HTR-8/SVneo (cell line): ENCODE measurements at regions not wholly inside any gene's neighbourhood (a gene's known extent, or its start where the extent isn't known, plus 50 kb on each side); places are given as distances from the start of the nearest gene placed in this dataset.
A peak's percentile ranks its signal among the peaks of the same experiment; 100 is the strongest.

Experiments used
- DNase-seq: peaks from one replicate; pipeline ENCODE4 v3.0.0; 2011; ENCODE audit warnings: low spot score, mixed read lengths; ENCODE audit not compliant: insufficient read length
- FAIRE-seq: peaks from 2 replicates; lab custom pipeline; 2011; peaks lifted over from hg19 to GRCh38; lab: Jason Lieb, UNC

- no peak for DNase-seq
- FAIRE-seq = no peak
Measured at GRCh38 chr10:14399641-14400040, 68.9 kb upstream of the FRMD4A start.

GRCh38 chr10:14397066-14397465, 66.3 kb upstream of the FRMD4A start:
- FAIRE-seq = peak; percentile 97
- peak; percentile 76 for DNase-seq

- DNase-seq (no peak), FAIRE-seq (no peak)
Measured at GRCh38 chr10:14396411-14397048, 65.8 kb upstream of the FRMD4A start.

- no peak for FAIRE-seq
Measured at GRCh38 chr10:14394179-14394578, 63.5 kb upstream of the FRMD4A start.

GRCh38 chr10:14391342-14391741, 60.6 kb upstream of the FRMD4A start:
- no peak for DNase-seq
- FAIRE-seq = no peak

More at GRCh38 chr10:14394179-14394578, 63.5 kb upstream of the FRMD4A start:
- DNase-seq = no peak

GRCh38 chr10:14389981-14390590, 59.4 kb upstream of the FRMD4A start:
- no peak for DNase-seq

GRCh38 chr10:14385596-14386593, 55.2 kb upstream of the FRMD4A start:
- FAIRE-seq = no peak

More at GRCh38 chr10:14389981-14390590, 59.4 kb upstream of the FRMD4A start:
- FAIRE-seq = no peak

GRCh38 chr10:14384915-14385314, 54.2 kb upstream of the FRMD4A start:
- DNase-seq = no peak
- no peak for FAIRE-seq

More at GRCh38 chr10:14385596-14386593, 55.2 kb upstream of the FRMD4A start:
- DNase-seq = no peak

GRCh38 chr10:14384116-14384730, 53.5 kb upstream of the FRMD4A start:
- no peak for FAIRE-seq
- DNase-seq = no peak

- FAIRE-seq = peak; percentile 13
Measured at GRCh38 chr10:14383266-14383665, 52.5 kb upstream of the FRMD4A start.

GRCh38 chr10:14382531-14382930, 51.8 kb upstream of the FRMD4A start:
- no peak for FAIRE-seq
- no peak for DNase-seq

More at GRCh38 chr10:14383266-14383665, 52.5 kb upstream of the FRMD4A start:
- no peak for DNase-seq

GRCh38 chr10:14382022-14382421, 51.3 kb upstream of the FRMD4A start:
- no peak for DNase-seq
- FAIRE-seq = no peak

GRCh38 chr10:14381475-14381874, 50.8 kb upstream of the FRMD4A start:
- DNase-seq (no peak), FAIRE-seq (no peak)

GRCh38 chr10:14380746-14381145, 50.0 kb upstream of the FRMD4A start:
- FAIRE-seq (no peak), DNase-seq (no peak)
